Thyroid gland (tissue), 4 donors: ENCODE measurements at regions not wholly inside any gene's neighbourhood (a gene's known extent, or its start where the extent isn't known, plus 50 kb on each side); places are given as distances from the start of the nearest gene placed in this dataset.

Experiments
- CTCF ChIP-seq, 6 experiments: fragments of 200-600 bp in 3 of 6; fragments of 450-650 bp in 3 of 6; sonication (generic) in 3 of 6; IDR thresholded peaks; one replicate each; pipeline ENCODE4 v1.5.1; 2016 to 2019; ENCODE audit warnings: antibody characterized with exemption in 6 of 6, mild to moderate bottlenecking in 2 of 6, inconsistent platforms in 1 of 6, moderate library complexity in 1 of 6
- POLR2A ChIP-seq, 2 donors: fragments of 450-650 bp; IDR thresholded peaks; one replicate each; pipeline ENCODE4 v1.6.1; 2017; ENCODE audit warnings: antibody characterized with exemption in 2 of 2, mild to moderate bottlenecking in 2 of 2, moderate library complexity in 1 of 2

DNA sequence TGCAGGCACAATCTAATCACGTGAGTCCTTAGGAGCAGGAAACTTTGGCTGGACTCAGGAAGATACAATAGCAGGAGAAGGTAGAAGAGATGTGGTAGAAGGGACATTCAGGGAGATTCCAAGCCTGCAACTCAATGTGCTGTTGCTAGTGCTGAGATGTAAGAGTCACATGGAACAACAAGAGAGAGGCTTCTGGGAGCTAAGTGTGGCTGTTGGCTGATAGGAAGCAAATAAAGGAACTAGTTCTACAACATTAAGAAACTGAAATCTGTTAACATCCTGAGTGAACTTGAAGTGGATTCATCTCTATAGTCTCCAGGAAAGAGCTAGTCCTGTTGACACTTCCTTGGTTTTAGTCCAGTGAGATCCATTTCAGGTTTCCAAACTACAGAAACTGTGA lies 1207.4 kb downstream of the ADGRL3 start:
- TF ChIP-seq CTCF (IDR thresholded peaks at IDR 0.05) (no peak), POLR2A (IDR thresholded peaks at IDR 0.05) (no peak)
